VCaP (cell line): ENCODE measurements at regions not wholly inside any gene's neighbourhood (a gene's known extent, or its start where the extent isn't known, plus 50 kb on each side); places are given as distances from the start of the nearest gene placed in this dataset.
"Not testable (repeated sequence)": the region's sequence is repeated elsewhere in the genome, so short reads cannot be mapped to it uniquely, and the experiment has no call there.

ENCODE experiments used
- H3K27ac ChIP-seq: fragments of 450-650 bp; 2 replicates; pipeline ENCODE4 v1.5.1; 2017
- CTCF ChIP-seq: fragments of 450-650 bp; conservative IDR thresholded peaks from 2 replicates; pipeline ENCODE4 v1.5.1; 2017; ENCODE audit warnings: mild to moderate bottlenecking, moderate library complexity

GRCh38 chr21:27323331-27323730 is 356.4 kb upstream of the ADAMTS5 start:
- H3K27ac ChIP-seq = no peak overlapping the region
- no peak for TF ChIP-seq CTCF

- TF ChIP-seq CTCF = no peak
- no peak overlapping the region for H3K27ac ChIP-seq
Observed at GRCh38 chr21:27321791-27322190, 354.9 kb upstream of the ADAMTS5 start.

- no peak for TF ChIP-seq CTCF
- H3K27ac ChIP-seq = no peak overlapping the region
Observed at GRCh38 chr21:27320868-27321267, 354.0 kb upstream of the ADAMTS5 start.

- H3K27ac ChIP-seq = not testable (repeated sequence)
Observed at GRCh38 chr21:27317601-27318000, 350.7 kb upstream of the ADAMTS5 start.

- no peak overlapping the region for H3K27ac ChIP-seq
- TF ChIP-seq CTCF = no peak
Observed at GRCh38 chr21:27315373-27315772, 348.5 kb upstream of the ADAMTS5 start.

GRCh38 chr21:27314131-27314530 is 347.2 kb upstream of the ADAMTS5 start:
- TF ChIP-seq CTCF = no peak
- no peak overlapping the region for H3K27ac ChIP-seq

GRCh38 chr21:27306791-27307775 is 340.2 kb upstream of the ADAMTS5 start:
- TF ChIP-seq CTCF = no peak
- no peak overlapping the region for H3K27ac ChIP-seq

- no peak for TF ChIP-seq CTCF
- no peak overlapping the region for H3K27ac ChIP-seq
Observed at GRCh38 chr21:27306206-27306605, 339.3 kb upstream of the ADAMTS5 start.
